ENCODE measurements at regions not wholly inside any gene's neighbourhood (a gene's known extent, or its start where the extent isn't known, plus 50 kb on each side); places are given as distances from the start of the nearest gene placed in this dataset.
"Not testable (repeated sequence)": the region's sequence is repeated elsewhere in the genome, so short reads cannot be mapped to it uniquely, and the experiment has no call there.

DNA sequence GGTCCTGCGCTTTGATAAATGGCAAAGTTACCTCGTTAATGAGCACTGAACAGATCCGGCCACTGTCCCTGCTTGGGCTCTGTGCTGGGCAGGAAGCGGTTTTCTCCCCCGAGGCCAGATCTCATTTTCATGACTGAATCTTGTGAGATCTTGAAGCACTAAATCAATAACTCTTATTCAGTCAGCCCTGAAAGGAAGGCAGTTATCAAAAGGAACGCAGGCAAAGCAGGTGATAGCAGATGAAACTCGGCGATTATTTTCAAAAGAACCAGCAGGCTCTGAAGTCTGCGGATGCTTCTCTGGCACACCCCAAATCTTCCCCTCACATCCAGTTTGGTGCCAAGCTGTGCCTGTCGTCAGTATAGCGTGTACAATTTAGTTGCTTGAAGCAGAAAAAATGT, 228.7 kb downstream of the BAMBI start:
- CTCF ChIA-PET: no interaction called here
- POLR2A ChIA-PET: no interaction called here
- Mint-ChIP-seq H3K4me3 (no peak overlapping the region), H3K36me3 (ENCODE audit: low read depth) (no peaks in the 10 kb centered on the region), H3K27me3 (peaks cover 2% of the 10 kb centered on the region), H3K4me1 (no peaks in the 10 kb centered on the region), H3K9me3 (no peaks in the 10 kb centered on the region), H3K27ac (no peak overlapping the region)
- no peak for DNase-seq

DNA sequence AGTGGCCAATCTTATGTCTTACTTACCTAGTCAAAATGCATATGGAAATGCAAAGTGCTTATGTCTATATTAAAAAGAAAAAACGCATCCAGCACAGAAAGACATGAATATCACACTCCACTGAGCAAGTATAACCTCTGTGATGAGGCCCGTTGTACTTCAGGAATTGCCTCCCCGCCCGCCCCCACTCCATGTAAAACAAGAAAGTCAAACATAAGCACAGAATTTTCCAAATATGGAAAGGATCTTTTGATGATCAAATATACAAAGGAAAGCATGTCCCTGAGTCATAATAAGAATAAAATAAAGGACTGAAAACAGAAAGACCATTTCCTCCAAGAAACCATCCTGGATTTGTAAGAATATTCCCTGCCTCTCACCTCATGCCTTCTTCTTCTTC, 229.1 kb downstream of the BAMBI start:
- Mint-ChIP-seq H3K27me3 (peaks cover 2% of the 10 kb centered on the region), H3K36me3 (ENCODE audit: low read depth) (no peaks in the 10 kb centered on the region), H3K9me3 (no peaks in the 10 kb centered on the region), H3K4me1 (no peaks in the 10 kb centered on the region), H3K4me3 (no peak overlapping the region), H3K27ac (no peak overlapping the region)
- ChIA-PET POLR2A (no interaction called here), CTCF (no interaction called here)
- DNase-seq: no peak

DNA sequence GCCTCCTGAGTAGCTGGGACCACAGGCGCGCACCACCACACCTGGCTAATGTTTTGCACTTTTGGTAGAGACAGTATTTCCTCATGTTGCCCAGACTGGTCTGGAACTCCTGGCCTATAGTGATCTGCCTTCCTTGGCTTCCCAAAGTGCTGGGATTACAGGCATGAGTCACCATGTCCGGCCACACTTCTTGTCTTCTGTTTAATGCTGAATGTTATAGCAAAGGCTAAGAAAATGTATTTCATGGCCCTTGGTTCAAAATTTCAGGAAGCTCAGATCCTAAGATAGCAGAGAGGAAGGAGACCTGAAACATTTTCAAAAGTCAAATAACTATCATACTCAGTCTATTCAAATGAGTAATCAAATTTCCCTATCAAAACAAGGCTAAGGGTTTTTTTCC, 229.6 kb downstream of the BAMBI start:
- Mint-ChIP-seq H3K36me3 (ENCODE audit: low read depth) (no peaks in the 10 kb centered on the region), H3K9me3 (no peaks in the 10 kb centered on the region), H3K4me1 (no peaks in the 10 kb centered on the region), H3K27me3 (peaks cover 2% of the 10 kb centered on the region), H3K4me3 (no peak overlapping the region), H3K27ac (no peak overlapping the region)
- POLR2A ChIA-PET: no interaction called here
- CTCF ChIA-PET: no interaction called here
- DNase-seq: no peak

DNA sequence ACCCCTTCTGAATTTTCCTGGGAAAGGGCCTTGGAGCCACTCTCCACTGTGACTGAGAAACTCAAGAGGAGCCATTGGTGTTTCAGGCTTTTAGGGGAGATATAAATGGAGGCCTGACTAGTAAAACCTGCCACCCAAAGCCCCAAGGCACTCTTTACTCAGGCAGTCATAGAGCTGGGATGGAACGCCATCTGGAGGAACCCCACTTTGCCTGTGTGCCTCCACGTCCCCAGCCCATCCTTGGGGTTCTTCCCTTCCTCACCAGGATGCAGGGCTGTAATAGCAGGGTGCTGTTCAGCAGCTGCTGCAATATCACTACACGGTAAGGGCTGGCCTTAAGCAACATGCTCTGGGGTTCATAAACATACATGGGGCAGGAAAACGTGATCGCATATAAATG, 232.6 kb downstream of the BAMBI start:
- CTCF ChIA-PET: no interaction called here
- H3K9me3 Mint-ChIP-seq: no peaks in the 10 kb centered on the region

DNA sequence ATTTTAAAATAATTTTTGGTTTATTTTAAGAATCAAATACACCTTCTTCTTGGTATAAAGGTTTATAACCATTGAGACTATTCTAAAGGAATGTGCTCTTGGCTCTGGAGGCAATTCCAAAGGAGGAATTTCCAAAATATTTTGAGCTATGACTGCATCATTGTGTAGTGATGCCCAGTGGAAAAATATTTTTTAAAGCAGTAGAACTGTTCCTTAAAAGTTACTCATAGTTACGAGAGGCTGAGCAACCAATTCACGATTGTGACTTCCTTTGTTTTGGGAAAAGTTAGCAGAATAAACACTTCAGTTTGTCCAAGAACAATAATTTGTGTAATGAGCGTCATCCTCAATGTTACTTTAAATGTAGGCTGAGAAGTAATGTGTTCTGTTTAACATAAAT, 233.6 kb downstream of the BAMBI start:
- H3K27ac Mint-ChIP-seq: no peak overlapping the region
- H3K4me3 Mint-ChIP-seq: no peak overlapping the region
- no peaks in the 10 kb centered on the region for H3K9me3 Mint-ChIP-seq
- DNase-seq: no peak
- CTCF ChIA-PET: no interaction called here
- H3K4me1 Mint-ChIP-seq: no peaks in the 10 kb centered on the region
- no peaks in the 10 kb centered on the region for H3K27me3 Mint-ChIP-seq
- H3K36me3 Mint-ChIP-seq (ENCODE audit: low read depth): no peaks in the 10 kb centered on the region
- POLR2A ChIA-PET: no interaction called here

More for the DNA sequence above, 232.6 kb downstream of the BAMBI start:
- H3K27ac Mint-ChIP-seq: no peak overlapping the region
- no peak for DNase-seq
- no peaks in the 10 kb centered on the region for H3K27me3 Mint-ChIP-seq
- no peak overlapping the region for H3K4me3 Mint-ChIP-seq
- POLR2A ChIA-PET: no interaction called here
- H3K4me1 Mint-ChIP-seq: no peaks in the 10 kb centered on the region
- no peaks in the 10 kb centered on the region for H3K36me3 Mint-ChIP-seq (ENCODE audit: low read depth)

DNA sequence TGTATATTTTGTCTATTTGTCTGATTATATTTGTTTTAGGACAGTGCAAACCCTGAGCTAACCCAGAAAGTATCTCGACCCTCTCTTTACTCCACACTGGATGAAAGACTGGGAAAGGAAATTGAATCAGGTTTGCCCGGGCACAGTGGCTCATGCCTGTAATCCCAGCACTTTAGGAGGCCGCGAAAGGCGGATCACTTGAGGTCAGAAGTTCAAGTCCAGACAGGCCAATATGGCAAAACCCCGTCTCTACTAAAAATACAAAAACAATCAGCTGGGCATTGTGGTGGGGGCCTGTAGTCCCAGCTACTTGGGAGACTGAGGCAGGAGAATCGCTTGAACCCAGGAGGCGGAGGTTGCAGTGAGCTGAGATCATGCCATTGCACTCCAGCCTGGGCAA, 234.2 kb downstream of the BAMBI start:
- POLR2A ChIA-PET; H3K27me3 Mint-ChIP-seq; DNase-seq; H3K27ac Mint-ChIP-seq; H3K9me3 Mint-ChIP-seq; CTCF ChIA-PET; H3K36me3 Mint-ChIP-seq (ENCODE audit: low read depth); H3K4me3 Mint-ChIP-seq; H3K4me1 Mint-ChIP-seq: not testable (repeated sequence)

DNA sequence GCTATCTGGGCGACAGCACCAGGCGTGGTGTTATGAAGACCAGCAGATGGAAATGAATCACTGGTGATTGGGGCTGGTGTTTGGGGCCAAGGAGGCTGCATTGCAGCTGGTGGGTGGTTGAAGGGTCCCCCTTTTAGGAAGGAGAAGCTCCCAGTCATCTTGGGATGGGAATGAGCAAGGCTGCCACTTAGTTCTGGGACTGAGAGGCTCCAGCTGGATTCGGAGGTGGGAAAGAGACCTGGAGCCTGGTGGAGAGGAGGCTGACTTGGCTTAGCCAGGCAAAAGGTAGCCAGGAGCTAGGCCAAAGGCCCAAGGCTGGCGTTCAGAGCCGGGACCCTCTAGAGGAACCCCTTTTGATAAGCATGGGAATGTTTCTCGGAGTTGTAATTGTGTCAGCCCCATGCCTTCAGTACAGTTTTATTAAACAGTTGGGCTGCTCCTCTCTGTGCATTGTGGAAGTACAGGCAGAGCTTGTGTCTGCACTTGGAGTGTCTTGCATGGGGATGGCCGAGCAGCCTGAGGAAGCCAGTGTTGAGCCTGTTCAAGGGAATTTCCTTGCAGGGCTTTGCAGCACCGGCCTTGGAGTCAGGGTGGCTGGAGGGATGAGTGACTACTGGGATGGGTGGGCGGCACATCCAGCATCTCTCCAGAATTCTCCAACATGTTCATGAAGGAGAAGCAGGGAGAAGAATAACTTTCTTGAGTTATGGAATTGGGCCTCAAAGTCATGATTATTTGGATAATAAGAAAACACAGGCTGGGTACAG, 234.9 kb downstream of the BAMBI start:
- CTCF ChIA-PET: no interaction called here
- no peaks in the 10 kb centered on the region for H3K9me3 Mint-ChIP-seq
- POLR2A ChIA-PET: no interaction called here
- no peaks in the 10 kb centered on the region for H3K27me3 Mint-ChIP-seq
- no peak overlapping the region for H3K4me3 Mint-ChIP-seq
- no peaks in the 10 kb centered on the region for H3K36me3 Mint-ChIP-seq (ENCODE audit: low read depth)
- H3K4me1 Mint-ChIP-seq: no peaks in the 10 kb centered on the region
- H3K27ac Mint-ChIP-seq: no peak overlapping the region
- no peak for DNase-seq

DNA sequence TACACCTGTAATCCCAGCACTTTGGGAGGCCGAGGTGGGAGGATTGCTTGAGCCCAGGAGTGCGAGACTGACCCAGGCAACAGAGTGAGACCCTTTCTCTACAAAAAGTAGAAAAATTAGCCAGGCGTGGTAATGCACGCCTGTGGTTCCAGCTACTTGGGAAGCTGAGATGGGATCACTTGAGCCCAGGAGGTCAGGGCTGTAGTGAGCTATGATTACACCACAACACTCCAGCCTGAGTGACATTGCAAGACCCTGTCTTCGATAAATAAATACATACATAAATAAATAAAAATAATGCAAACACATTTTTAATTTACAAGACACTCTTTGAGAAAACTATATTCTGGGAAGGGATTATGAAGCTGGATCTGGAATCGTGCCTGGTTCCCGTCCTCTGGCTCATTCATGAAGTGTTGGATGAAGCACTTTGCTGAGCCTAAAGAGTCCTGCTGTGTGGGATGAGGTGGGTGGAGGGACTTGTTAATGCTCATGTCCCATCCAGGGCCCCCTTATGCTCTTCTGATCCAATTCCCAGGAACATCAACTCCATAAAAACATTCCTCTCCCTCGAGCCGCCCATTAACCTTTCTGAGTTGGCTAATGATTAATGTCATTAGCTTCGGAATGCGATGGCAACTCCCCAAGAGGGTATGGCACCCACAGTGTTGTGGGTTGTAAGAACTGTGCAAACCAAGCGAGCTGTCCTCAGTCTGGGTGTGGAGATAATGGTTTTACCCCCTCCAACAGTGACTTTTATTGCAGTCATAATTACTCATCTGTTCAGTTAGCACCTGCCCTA, 236.3 kb downstream of the BAMBI start:
- ChIA-PET CTCF (no interaction called here), POLR2A (no interaction called here)
- no peaks in the 10 kb centered on the region for H3K27me3 Mint-ChIP-seq
- no peak overlapping the region for H3K27ac Mint-ChIP-seq
- H3K36me3 Mint-ChIP-seq (ENCODE audit: low read depth): no peaks in the 10 kb centered on the region
- no peaks in the 10 kb centered on the region for H3K9me3 Mint-ChIP-seq
- no peaks in the 10 kb centered on the region for H3K4me1 Mint-ChIP-seq
- DNase-seq: no peak
- H3K4me3 Mint-ChIP-seq: no peak overlapping the region

DNA sequence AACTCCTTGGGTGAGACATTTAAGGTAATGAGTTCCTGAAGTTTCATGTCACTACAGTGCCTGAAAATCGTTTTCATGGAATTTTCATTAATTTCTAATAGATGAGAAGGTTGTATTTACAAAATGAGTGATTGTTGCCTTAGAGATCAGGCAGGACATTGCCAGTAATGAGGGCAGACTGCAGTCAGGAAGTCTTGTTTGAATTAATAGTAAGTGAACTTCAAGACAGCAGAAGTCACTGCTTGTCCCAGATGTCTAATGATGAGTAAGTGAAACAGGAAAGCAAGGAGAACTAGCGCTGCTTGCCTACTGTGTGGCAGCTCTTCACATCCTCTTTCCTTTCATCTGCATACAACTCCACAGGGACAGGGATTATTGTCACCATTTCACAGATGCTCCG, 237.4 kb downstream of the BAMBI start:
- Mint-ChIP-seq H3K27ac (no peak overlapping the region), H3K27me3 (no peaks in the 10 kb centered on the region), H3K4me1 (no peaks in the 10 kb centered on the region), H3K4me3 (no peak overlapping the region), H3K36me3 (ENCODE audit: low read depth) (no peaks in the 10 kb centered on the region), H3K9me3 (no peaks in the 10 kb centered on the region)
- no peak for DNase-seq
- ChIA-PET CTCF (no interaction called here), POLR2A (no interaction called here)

DNA sequence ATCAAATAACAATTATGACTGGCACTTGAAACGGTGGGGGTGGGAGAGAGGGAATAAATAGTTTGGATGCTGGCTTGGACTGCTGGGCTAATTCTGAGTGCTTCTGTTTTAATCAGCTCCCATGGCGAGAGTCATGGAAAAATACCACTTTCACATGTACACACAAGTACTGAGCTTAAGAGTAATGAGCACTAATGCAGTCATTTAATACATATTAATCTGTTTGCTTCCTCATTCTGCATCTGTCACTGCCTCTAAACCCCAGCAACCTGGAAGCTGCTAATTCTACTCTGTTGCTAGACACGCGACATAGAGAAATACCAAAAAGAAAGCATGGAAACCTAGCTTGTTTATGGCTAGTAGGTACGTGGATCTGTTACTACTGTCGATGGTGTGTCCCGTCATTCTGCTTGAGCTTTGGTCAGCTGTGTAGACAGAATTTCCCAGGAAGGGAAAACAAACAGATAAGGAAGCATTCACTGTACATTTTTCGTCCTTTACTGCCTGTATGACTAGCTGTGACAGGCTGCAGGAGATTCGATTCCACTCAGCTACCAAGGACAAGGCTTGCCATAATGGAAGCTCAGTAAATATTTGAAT, 238.8 kb downstream of the BAMBI start:
- no peak overlapping the region for H3K4me3 Mint-ChIP-seq
- POLR2A ChIA-PET: no interaction called here
- no peak overlapping the region for H3K27ac Mint-ChIP-seq
- no peak for DNase-seq
- H3K4me1 Mint-ChIP-seq: no peaks in the 10 kb centered on the region
- H3K27me3 Mint-ChIP-seq: no peaks in the 10 kb centered on the region
- CTCF ChIA-PET: no interaction called here
- no peaks in the 10 kb centered on the region for H3K9me3 Mint-ChIP-seq
- H3K36me3 Mint-ChIP-seq (ENCODE audit: low read depth): no peaks in the 10 kb centered on the region

DNA sequence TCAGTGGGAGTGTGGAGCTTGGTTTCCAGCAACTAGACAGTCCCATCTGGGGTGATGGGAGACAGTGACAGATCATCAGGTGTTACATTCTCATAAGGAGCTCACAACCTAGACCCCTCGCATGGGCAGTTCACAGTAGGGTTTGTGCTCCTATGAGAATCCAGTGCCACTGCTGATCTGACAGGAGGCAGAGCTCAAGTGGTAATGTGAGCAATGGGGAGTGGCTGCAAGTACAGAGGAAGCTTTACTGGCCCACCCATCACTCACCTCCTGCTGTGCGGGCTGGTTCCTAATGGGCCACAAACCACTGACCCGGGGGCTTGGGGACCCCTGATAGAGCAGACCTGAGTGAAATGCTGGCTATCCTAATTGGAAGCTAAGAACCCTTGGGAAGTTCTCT, 242.8 kb downstream of the BAMBI start:
- H3K9me3 Mint-ChIP-seq: no peaks in the 10 kb centered on the region
- H3K4me1 Mint-ChIP-seq: no peaks in the 10 kb centered on the region
- H3K27ac Mint-ChIP-seq: no peak overlapping the region
- ChIA-PET POLR2A (no interaction called here), CTCF (no interaction called here)
- DNase-seq: no peak
- H3K27me3 Mint-ChIP-seq: peaks cover 2% of the 10 kb centered on the region
- H3K4me3 Mint-ChIP-seq: no peak overlapping the region
- H3K36me3 Mint-ChIP-seq (ENCODE audit: low read depth): no peaks in the 10 kb centered on the region

DNA sequence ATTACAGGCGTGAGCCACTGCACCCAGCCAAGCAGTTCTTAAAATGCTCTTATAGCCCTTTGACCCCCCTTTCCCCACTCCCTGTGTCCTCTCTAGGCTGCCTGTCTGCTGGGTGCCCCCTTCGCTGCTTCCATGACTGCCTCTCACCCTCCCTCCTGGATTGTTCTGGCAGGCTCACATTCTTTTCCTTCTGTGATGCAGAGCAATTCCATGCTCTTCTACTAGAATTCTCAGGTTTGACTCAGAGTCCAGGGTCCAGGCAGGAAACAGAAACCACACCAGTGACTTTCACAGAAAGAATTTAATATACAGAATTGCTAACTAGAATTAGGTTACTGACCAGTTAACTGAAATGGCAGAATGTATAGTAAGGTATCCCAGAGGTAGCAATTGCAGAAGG, 244.8 kb downstream of the BAMBI start:
- Mint-ChIP-seq H3K9me3 (no peaks in the 10 kb centered on the region), H3K4me3 (no peak overlapping the region), H3K27me3 (peaks cover 4% of the 10 kb centered on the region), H3K27ac (no peak overlapping the region), H3K4me1 (no peaks in the 10 kb centered on the region), H3K36me3 (ENCODE audit: low read depth) (no peaks in the 10 kb centered on the region)
- ChIA-PET CTCF (no interaction called here), POLR2A (no interaction called here)
- no peak for DNase-seq

DNA sequence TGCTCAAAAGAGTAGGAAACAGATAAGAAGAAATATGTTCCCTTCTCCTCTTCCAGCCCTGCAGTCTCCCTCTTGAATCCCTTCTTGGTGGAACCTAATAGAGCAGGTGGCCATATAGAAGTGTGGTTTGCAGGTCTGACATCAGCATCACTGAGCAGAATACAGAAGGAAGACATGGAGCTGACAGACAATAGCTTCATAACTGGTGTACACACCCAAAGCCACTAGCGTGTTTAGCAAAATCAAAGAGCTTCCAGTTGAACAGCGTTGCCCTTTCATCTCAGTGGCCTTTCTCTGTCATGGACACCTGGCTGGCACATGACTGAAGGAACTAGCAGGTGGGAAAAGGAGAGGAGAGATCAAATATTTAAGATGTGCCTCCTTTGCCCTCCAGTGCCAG, 245.5 kb downstream of the BAMBI start:
- H3K27ac Mint-ChIP-seq: no peak overlapping the region
- POLR2A ChIA-PET: no interaction called here
- DNase-seq: no peak
- CTCF ChIA-PET: no interaction called here
- no peak overlapping the region for H3K4me3 Mint-ChIP-seq
- H3K36me3 Mint-ChIP-seq (ENCODE audit: low read depth): no peaks in the 10 kb centered on the region
- H3K27me3 Mint-ChIP-seq: peaks cover 4% of the 10 kb centered on the region
- no peaks in the 10 kb centered on the region for H3K4me1 Mint-ChIP-seq
- no peaks in the 10 kb centered on the region for H3K9me3 Mint-ChIP-seq

DNA sequence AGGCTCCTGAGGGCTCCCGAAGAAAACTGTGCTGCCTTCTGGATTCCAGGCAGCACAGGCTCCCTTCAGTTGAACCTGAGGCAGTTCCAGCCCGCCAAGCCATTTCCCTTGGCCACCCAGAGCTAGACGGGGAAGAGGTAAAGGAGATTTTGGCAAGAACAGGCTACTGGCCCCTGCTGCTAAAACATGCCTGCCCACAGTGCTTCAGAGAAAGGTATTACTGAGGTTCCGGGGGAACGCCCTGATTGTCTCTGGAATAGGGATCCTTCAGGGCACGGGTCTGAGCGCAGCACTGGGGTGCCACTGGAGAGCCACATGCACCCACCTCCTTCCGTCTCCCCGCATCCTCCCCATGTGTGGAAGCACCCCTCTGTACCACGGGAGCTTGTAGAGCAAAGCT, 247.4 kb downstream of the BAMBI start:
- POLR2A ChIA-PET: no interaction called here
- no peak for DNase-seq
- H3K27ac Mint-ChIP-seq: no peak overlapping the region
- H3K36me3 Mint-ChIP-seq (ENCODE audit: low read depth): no peaks in the 10 kb centered on the region
- H3K9me3 Mint-ChIP-seq: no peaks in the 10 kb centered on the region
- peaks cover 6% of the 10 kb centered on the region for H3K27me3 Mint-ChIP-seq
- CTCF ChIA-PET: no interaction called here
- no peaks in the 10 kb centered on the region for H3K4me1 Mint-ChIP-seq
- no peak overlapping the region for H3K4me3 Mint-ChIP-seq
